Naive thymus-derived CD8-positive, alpha-beta T cell (primary cell): ENCODE measurements at regions not wholly inside any gene's neighbourhood (a gene's known extent, or its start where the extent isn't known, plus 50 kb on each side); places are given as distances from the start of the nearest gene placed in this dataset.
"Not testable (repeated sequence)": the region's sequence is repeated elsewhere in the genome, so short reads cannot be mapped to it uniquely, and the experiment has no call there.

Source experiments
- ATAC-seq, 2 donors: fragments of 150-1000 bp; cut with Tn5 transposase in 1 of 2; sonication (Bioruptor Pico), chemical (Tn5 transposase) in 1 of 2; 1 replicate in 1 of 2; 2 replicates in 1 of 2; pipeline ENCODE4 v1.10.0; 2021; ENCODE audit warnings: mild to moderate bottlenecking in 2 of 2, moderate library complexity in 2 of 2
- POLR2A ChIA-PET: fragments of 350-600 bp; sonication (Branson Sonifier 250); formaldehyde crosslinking; loops from one replicate; lab custom pipeline; 2021; ENCODE audit warnings: antibody characterized with exemption; lab: Charles Lee
- DNase-seq, 10 donors: peaks; one replicate each; pipeline versions ENCODE4 v3.0.0 to v3.0.0-alpha.2; 2020 to 2022
- H3K27ac Mint-ChIP-seq, 10 donors: one replicate each; pipeline ENCODE4 v1.8.0; 2020 to 2022; ENCODE audit warnings: mild to moderate bottlenecking in 10 of 10, mixed read lengths in 10 of 10, moderate library complexity in 4 of 10, inconsistent platforms in 1 of 10
- H3K27me3 Mint-ChIP-seq, 5 donors: one replicate each; pipeline ENCODE4 v1.8.0; 2021 to 2022; ENCODE audit warnings: mixed read lengths in 5 of 5
- H3K36me3 Mint-ChIP-seq, 3 donors: one replicate each; pipeline ENCODE4 v1.8.0; 2020 to 2022; ENCODE audit warnings: mixed read lengths in 3 of 3, mild to moderate bottlenecking in 2 of 3, inconsistent platforms in 1 of 3
- H3K4me1 Mint-ChIP-seq, 4 donors: one replicate each; pipeline ENCODE4 v1.8.0; 2021 to 2022; ENCODE audit warnings: mixed read lengths in 4 of 4
- H3K4me3 Mint-ChIP-seq, 10 donors: one replicate each; pipeline ENCODE4 v1.8.0; 2020 to 2022; ENCODE audit warnings: mild to moderate bottlenecking in 10 of 10, mixed read lengths in 10 of 10, moderate library complexity in 6 of 10, inconsistent platforms in 1 of 10
- H3K9me3 Mint-ChIP-seq, 9 donors: one replicate each; pipeline ENCODE4 v1.8.0; 2020 to 2022; ENCODE audit warnings: mixed read lengths in 9 of 9, mild to moderate bottlenecking in 3 of 9, inconsistent platforms in 1 of 9, moderate library complexity in 1 of 9

DNA sequence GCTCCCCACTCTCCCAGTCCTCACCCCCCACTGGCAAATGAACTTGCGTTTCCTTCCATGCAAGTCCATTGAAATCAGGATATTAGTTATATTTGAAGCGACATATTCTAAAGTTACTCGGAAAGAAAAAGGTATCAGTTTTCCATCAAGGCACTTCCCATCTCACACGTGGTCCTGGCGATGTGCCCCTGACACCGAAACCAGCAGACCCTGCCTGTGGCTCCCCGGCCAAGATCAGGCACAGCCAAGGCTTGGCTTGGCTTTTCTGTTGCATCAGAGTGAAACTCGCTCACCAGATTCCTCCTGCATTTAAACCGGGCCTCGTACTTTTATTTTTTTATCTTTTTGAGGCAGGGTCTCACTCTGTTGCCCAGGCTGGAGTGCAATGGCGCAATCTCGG lies 195.1 kb downstream of the NPIPB11 start:
- H3K4me3 Mint-ChIP-seq, H3K27me3 Mint-ChIP-seq, ATAC-seq, H3K36me3 Mint-ChIP-seq, POLR2A ChIA-PET, H3K4me1 Mint-ChIP-seq, DNase-seq, H3K27ac Mint-ChIP-seq: not testable (repeated sequence)
- H3K9me3 Mint-ChIP-seq = peaks cover 0 to 13% (median 7%) of the 10 kb centered on the region in 9 donors

DNA sequence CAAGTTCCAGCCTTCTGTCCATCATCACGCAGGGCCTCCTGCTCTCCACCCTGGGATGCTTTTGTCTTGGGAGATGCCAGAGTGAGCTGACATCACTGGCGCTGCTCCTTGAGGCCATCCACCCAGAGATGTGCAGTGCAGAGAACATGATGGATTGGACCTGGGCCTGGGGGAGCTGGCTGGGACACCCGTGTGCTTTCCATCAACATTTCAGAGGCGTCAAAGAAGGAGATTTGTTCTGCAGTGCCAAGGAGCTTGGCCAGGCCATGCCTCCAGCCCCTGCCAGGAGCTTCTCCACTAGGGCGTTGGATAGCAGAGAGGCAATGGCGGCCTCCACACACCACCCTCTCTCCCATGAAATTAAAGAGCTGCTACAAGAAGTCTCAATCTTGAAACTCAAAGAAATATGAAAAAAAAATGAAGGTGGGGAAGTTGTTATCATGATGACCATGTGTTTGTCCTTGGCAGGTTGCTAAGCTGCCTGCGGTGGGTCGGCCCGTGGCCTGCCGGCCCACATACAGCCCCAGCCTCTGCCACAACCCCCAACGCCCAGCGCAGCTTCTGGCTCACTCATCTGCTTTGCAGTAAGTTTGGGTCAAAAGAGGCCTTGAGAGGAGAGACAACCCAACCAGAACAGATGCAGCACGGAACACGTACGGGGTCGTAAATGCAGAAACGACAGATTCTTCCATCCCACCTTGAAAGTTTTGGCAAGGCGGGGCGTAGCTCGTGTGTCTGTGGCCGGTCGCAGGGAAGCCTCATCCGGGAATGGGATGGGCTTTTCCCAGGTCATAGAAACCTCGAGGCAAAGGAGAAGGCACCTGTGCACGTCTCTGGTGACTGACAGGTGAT lies 196.0 kb downstream of the NPIPB11 start:
- POLR2A ChIA-PET, H3K27ac Mint-ChIP-seq, H3K27me3 Mint-ChIP-seq, DNase-seq, H3K4me1 Mint-ChIP-seq, H3K4me3 Mint-ChIP-seq, ATAC-seq: not testable (repeated sequence)
- peaks cover 4 to 17% (median 10%) of the 10 kb centered on the region in 3 donors for H3K36me3 Mint-ChIP-seq
- peaks cover 0 to 18% (median 11%) of the 10 kb centered on the region in 9 donors for H3K9me3 Mint-ChIP-seq

DNA sequence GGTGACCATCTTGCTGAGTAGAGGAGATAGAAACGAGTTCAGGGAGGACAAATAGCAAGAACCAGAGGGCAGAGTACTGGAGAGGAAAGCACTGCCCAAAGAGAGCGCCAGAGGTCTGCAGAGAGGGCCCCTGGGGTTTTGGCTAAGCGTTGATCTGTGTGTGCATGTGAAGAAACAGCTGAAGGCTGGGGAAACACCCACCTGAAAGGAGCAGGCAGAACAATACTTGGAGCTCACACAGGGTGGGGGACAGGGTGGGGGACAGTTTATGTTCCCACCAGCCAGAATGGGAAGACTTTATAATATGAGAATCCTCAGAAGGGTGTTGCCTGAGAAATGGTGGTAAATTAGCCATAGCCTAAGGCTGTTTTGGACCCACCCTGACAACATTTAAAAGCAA lies 200.4 kb downstream of the NPIPB11 start:
- H3K4me3 Mint-ChIP-seq, POLR2A ChIA-PET, DNase-seq, ATAC-seq, H3K27me3 Mint-ChIP-seq, H3K4me1 Mint-ChIP-seq: not testable (repeated sequence)
- Mint-ChIP-seq H3K27ac (peak overlapping the region in 1 of 10 donors; percentile 37), H3K36me3 (peaks cover 4 to 17% (median 10%) of the 10 kb centered on the region in 3 donors), H3K9me3 (peaks cover 0 to 19% (median 11%) of the 10 kb centered on the region in 9 donors)

DNA sequence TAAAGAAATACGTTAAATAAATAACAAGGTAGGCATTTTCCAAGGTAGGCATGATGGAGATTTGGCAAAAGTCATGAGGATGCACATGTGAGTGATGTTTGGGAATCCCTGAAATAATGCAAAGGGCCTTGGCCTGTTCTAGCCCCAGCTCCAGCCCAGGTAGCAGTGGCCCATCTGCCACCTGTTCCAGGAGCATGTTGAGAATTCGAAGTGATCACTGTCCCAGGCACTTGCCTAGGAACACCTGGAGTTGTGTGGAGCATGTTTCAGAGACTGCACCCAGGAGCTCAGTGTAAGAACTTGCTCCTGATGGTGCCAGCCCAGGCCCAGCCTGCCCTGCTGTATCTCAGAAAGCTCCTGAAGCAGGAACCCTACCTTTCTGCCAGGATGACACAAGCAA lies 201.4 kb downstream of the NPIPB11 start:
- H3K4me3 Mint-ChIP-seq, ATAC-seq, DNase-seq, H3K27me3 Mint-ChIP-seq, POLR2A ChIA-PET, H3K4me1 Mint-ChIP-seq, H3K27ac Mint-ChIP-seq: not testable (repeated sequence)
- Mint-ChIP-seq H3K36me3 (peaks cover 4 to 17% (median 10%) of the 10 kb centered on the region in 3 donors), H3K9me3 (peaks cover 0 to 19% (median 11%) of the 10 kb centered on the region in 9 donors)

DNA sequence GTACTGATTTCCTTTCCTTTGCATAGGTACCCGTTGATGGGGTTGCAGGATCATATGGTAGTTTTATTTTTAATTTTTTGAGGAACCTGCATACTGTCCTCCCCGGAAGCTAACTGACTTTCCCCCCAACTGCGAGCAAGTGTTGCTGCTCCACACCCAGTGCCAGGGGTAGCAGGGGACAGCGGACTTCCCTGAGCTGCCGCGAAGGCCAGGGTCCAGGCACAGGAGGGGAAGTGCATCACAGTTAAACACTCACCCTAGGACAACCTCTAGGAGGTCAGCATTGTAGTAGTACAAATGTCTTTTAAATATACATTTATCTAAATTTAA lies 201.7 kb downstream of the NPIPB11 start:
- POLR2A ChIA-PET = no interaction called here
- Mint-ChIP-seq H3K4me3 (no peak overlapping the region), H3K27ac (peak overlapping the region in 2 of 10 donors; percentile 17 to 24), H3K4me1 (peaks cover 0 to 3% (median 0%) of the 10 kb centered on the region in 4 donors), H3K9me3 (peaks cover 0 to 19% (median 11%) of the 10 kb centered on the region in 9 donors), H3K27me3 (no peaks in the 10 kb centered on the region), H3K36me3 (peaks cover 4 to 17% (median 10%) of the 10 kb centered on the region in 3 donors)
- ATAC-seq (no peak), DNase-seq (no peak)

DNA sequence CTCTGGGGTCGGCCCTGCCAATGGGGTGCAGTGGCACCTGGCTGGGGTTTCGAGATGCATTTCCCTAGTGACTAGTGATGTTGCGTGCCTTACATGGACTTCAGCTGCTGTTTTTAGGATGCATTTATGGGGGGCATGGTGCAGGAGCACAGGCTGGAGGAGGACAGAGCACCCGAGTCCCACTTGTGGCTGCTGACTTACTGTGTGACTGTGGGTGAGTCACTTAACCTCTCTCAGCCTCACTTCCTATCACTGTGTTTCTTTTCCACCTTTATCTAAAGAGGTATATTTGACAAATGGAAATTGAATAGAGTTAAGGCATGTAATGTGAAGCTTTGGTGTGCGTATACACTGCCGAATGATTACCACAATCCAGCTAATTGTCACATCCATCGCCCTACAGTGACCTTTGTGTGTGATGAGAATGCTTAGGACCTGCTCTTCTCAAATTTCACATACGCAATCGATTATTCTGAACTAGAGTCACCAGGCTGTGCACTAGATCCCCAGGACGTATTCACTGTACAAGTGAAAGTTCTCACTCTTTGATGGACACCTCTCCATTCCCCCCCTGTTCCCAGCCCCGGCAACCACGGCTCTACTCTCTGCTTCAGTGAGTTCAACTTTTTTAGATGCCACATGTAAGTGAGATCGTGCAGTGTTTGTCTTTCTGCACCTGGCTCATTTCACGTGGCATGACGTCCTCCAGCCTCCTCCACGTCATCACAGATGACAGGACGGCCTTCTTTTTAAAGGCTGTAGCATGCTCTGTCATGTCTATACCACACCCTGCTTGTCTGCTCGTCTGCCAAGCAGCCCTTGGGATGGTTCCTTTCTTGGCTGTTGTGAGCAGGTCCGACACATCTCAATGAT lies 202.3 kb downstream of the NPIPB11 start:
- Mint-ChIP-seq H3K36me3 (peaks cover 0 to 14% (median 9%) of the 10 kb centered on the region in 3 donors), H3K27ac (peak overlapping the region in 2 of 10 donors; percentile 11 to 17), H3K9me3 (peaks cover 0 to 19% (median 11%) of the 10 kb centered on the region in 9 donors), H3K4me3 (peak overlapping the region in 1 of 10 donors; percentile 22)
- not testable (repeated sequence) for DNase-seq, H3K27me3 Mint-ChIP-seq, H3K4me1 Mint-ChIP-seq, ATAC-seq
- POLR2A ChIA-PET = interaction anchor here (0.5 kb wide), 1 partner anchor 78 kb away, joined by 3 read pairs; no protein-coding TSS in a partner anchor

DNA sequence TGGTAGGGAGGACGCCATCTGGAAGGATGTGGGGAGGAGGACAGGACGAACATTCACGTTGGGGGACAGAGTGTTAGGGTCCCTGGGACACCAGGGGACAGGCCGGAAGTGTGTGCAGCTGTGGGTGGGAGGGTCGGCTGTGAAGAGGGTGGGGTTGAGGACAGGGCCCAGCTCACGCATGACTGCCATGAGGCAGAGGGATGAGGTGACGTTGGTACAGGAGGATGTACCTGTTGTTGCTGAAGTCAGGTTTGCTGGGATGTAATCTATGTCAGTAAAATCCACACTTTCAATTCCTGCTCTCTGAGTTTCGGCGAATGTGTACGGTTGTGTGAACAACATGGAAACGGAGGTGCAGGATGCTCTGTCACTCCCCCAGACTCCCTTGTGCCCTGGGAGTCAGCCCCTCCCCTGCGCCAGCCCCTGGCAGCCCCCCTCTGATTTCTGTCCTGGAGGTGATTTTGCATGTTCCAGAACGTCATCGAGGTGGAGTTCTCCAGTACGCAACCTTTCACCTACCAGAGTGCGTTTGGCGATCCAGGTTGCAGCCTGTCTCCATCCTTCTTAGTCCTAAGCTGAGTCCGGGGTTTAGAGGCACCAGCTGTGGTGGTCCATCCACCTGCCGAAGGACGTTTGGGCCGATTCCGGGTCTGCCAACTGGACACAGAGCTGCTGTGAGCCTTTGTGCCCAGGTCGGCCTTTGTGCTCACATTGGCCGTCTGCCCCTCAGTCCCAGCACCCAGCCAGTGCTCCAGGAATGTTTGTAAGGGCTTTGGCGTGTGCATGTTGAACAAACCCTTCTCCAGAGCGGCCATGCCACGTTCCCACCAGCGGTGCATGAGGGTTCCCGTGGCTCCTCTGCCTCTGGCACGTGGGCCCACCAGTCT lies 203.2 kb downstream of the NPIPB11 start:
- peaks cover 0 to 14% (median 4%) of the 10 kb centered on the region in 3 donors for H3K36me3 Mint-ChIP-seq
- H3K27ac Mint-ChIP-seq = peak overlapping the region in 1 of 10 donors; percentile 47
- POLR2A ChIA-PET = interaction anchor here (0.5 kb wide), 1 partner anchor 77 kb away, joined by 3 read pairs; no protein-coding TSS in a partner anchor

DNA sequence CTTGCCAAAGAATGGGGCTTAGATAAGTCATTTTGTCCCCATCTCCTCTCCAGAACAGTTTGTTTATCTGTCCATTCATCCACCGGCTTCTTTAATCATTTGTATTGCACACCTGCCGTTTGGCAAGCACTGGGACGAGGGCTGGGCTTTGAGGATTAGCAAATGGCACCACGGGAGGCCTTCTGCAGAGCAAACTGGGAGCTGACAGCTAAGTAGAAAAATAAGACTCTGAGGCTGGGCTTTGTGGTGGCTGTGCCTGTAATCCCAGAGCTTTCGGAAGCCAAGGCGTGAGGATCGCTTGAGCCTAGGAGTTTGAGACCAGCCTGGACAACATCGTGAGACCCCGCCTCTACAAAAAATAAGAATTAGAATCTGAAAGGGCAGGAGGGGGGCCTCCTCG lies 203.9 kb downstream of the NPIPB11 start:
- Mint-ChIP-seq H3K9me3 (peaks cover 0 to 21% (median 11%) of the 10 kb centered on the region in 9 donors), H3K36me3 (peaks cover 0 to 14% (median 4%) of the 10 kb centered on the region in 3 donors)
- POLR2A ChIA-PET, H3K4me1 Mint-ChIP-seq, H3K27ac Mint-ChIP-seq, H3K27me3 Mint-ChIP-seq, DNase-seq, ATAC-seq, H3K4me3 Mint-ChIP-seq: not testable (repeated sequence)

More for the DNA sequence above, 203.2 kb downstream of the NPIPB11 start:
- H3K4me3 Mint-ChIP-seq, H3K4me1 Mint-ChIP-seq, DNase-seq, H3K27me3 Mint-ChIP-seq, ATAC-seq: not testable (repeated sequence)
- H3K9me3 Mint-ChIP-seq = peaks cover 0 to 18% (median 11%) of the 10 kb centered on the region in 9 donors

DNA sequence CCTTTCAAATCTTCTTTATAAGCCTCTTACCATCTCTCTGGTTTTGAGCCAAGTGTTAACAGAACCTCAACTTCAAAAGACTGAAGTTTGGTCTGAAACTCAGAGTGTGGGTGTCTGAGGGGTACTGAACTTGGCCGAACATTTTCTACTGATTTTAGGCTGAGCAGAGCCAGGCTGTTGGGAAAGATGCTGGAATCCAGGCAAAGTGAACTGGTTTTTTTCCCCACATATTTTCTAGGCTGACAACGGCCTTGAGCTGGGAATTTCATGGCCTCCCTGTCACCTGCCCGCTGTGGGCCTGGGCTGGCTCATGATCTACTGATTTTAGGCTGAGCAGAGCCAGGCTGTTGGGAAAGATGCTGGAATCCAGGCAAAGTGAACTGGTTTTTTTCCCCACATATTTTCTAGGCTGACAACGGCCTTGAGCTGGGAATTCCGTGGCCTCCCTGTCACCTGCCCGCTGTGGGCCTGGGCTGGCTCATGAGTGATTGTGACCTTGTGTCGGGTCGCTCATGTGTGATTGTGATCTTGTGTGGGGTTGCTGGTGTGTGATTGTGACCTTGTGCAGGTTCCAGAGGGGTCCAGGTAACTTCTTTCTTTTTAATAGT lies 204.4 kb downstream of the NPIPB11 start:
- H3K9me3 Mint-ChIP-seq = peaks cover 0 to 25% (median 11%) of the 10 kb centered on the region in 9 donors
- ATAC-seq, H3K27me3 Mint-ChIP-seq, H3K4me1 Mint-ChIP-seq, DNase-seq, H3K27ac Mint-ChIP-seq, POLR2A ChIA-PET, H3K4me3 Mint-ChIP-seq: not testable (repeated sequence)
- H3K36me3 Mint-ChIP-seq = peaks cover 0 to 14% (median 4%) of the 10 kb centered on the region in 3 donors

DNA sequence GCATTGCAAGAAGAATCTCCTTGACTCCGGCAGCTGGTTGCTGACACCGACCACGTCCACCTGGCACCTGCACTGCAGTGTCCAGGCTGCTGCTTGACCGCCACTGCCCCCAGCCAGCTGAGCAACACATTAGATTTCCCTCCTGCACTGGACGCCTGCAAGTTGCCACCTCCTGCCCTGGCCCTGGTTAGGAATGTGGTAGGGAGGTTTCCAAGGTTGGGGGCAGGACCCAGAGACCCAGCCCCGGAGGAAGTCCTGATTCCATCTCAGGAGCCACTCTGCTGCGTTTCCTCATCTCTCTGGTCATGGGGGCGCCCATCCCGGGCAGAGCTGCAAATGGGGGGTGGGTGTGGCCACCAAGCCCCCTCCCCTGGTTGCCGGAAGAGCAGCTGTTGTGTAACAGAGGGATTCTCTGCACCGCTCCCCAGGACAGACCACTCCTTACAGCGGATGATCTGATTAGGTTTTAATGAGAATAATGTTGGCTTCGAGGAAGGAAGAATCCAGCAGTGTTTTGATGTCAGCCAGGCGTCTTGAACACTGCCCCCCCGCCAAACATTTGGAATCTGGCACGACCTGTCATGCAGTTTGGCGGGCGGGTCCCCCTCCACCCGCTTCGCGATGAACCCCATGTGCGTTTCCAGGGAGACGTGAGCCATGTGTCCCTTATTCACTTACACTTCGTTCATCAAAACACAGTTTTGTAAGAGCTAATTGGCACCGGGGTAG lies 205.1 kb downstream of the NPIPB11 start:
- H3K36me3 Mint-ChIP-seq, H3K4me1 Mint-ChIP-seq, ATAC-seq, DNase-seq, H3K4me3 Mint-ChIP-seq, POLR2A ChIA-PET, H3K27me3 Mint-ChIP-seq: not testable (repeated sequence)
- Mint-ChIP-seq H3K9me3 (peaks cover 0 to 22% (median 6%) of the 10 kb centered on the region in 9 donors), H3K27ac (peak overlapping the region in 1 of 10 donors; percentile 38)

DNA sequence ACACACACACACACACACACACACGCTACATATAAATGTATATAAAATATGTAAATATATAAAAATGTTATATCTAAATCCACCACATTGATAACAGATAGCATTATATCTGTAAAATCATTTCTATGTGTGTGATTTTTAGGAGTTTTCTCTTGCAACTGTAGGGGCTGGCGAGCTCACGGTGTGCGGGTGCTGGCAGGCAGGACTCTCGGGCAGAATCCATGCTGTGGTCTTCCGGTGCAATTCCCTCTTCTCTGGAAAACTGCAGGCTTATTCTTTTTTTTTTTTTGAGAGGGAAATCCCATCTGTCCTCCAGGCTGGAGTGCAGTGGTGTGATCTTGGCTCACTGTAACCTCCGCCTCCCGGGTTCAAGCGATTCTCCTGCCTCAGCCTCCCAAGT lies 205.8 kb downstream of the NPIPB11 start:
- H3K27ac Mint-ChIP-seq = peak overlapping the region in 2 of 10 donors; percentile 15 to 65
- not testable (repeated sequence) for H3K4me3 Mint-ChIP-seq, H3K27me3 Mint-ChIP-seq, H3K4me1 Mint-ChIP-seq, ATAC-seq, H3K36me3 Mint-ChIP-seq, DNase-seq
- POLR2A ChIA-PET = interaction anchor here (0.6 kb wide), 1 partner anchor 372 kb away, joined by 3 read pairs; no protein-coding TSS in a partner anchor
- peaks cover 0 to 15% (median 2%) of the 10 kb centered on the region in 9 donors for H3K9me3 Mint-ChIP-seq
